HG02642 (cell line): ENCODE measurements at regions not wholly inside any gene's neighbourhood (a gene's known extent, or its start where the extent isn't known, plus 50 kb on each side); places are given as distances from the start of the nearest gene placed in this dataset.
"Not testable (repeated sequence)": the region's sequence is repeated elsewhere in the genome, so short reads cannot be mapped to it uniquely, and the experiment has no call there.

Experiments
- ATAC-seq: cut with Tn5 transposase; IDR thresholded peaks from one replicate; pipeline ENCODE4 v1.9.1; 2021; ENCODE audit warnings: mild to moderate bottlenecking; ENCODE audit not compliant: unreplicated experiment, poor library complexity

DNA sequence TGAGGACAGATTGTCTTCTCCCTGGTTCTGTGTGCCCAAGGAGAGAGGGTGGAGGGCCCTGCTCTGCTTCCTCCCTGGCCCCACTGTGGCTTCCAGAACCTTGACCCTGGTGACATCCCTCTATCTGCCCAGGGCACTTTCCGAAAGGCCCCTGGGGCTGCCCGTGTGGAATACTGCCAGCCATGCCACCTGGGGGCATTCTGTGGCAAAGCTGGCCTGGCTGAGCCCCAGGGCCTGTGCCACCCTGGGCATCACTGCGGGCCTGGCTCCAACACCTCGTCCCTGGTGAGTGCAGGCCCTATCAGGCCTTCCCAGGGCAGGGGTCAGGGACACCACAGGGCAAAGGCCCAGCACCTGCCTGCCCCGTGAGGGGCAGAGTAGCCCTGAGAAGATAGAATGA lies 123.7 kb upstream of the MTLN start:
- not testable (repeated sequence) for ATAC-seq

DNA sequence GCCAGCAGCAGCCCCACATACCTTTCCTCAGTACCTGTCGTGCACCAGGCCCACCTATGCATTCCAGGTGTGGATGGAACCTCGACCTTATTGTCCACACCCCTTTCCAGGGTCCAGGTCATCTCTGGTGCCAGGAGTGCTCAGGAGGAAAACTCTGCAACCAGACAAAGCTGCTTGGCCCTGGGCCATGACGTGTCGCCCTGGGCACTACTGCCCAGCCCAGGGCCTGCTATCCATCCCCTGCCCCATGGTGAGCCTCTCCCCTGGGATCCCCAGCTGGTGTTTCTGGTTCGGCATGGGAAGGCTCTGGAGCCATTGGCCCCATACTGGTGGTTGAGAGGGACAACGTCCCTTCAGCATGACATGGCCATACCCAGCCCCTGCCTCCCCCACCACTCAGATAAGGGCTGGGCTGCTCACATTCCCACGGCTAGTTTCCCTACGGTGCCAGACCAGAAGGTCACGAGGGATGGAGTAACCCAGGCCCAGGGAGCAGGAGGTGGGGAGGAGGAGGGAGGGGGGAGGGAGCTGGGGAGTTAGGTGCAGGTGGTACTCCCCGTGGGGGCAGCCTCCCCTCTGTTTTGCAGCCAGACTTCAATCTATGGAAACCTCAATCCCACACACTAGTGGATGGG lies 123.2 kb upstream of the MTLN start:
- not testable (repeated sequence) for ATAC-seq

DNA sequence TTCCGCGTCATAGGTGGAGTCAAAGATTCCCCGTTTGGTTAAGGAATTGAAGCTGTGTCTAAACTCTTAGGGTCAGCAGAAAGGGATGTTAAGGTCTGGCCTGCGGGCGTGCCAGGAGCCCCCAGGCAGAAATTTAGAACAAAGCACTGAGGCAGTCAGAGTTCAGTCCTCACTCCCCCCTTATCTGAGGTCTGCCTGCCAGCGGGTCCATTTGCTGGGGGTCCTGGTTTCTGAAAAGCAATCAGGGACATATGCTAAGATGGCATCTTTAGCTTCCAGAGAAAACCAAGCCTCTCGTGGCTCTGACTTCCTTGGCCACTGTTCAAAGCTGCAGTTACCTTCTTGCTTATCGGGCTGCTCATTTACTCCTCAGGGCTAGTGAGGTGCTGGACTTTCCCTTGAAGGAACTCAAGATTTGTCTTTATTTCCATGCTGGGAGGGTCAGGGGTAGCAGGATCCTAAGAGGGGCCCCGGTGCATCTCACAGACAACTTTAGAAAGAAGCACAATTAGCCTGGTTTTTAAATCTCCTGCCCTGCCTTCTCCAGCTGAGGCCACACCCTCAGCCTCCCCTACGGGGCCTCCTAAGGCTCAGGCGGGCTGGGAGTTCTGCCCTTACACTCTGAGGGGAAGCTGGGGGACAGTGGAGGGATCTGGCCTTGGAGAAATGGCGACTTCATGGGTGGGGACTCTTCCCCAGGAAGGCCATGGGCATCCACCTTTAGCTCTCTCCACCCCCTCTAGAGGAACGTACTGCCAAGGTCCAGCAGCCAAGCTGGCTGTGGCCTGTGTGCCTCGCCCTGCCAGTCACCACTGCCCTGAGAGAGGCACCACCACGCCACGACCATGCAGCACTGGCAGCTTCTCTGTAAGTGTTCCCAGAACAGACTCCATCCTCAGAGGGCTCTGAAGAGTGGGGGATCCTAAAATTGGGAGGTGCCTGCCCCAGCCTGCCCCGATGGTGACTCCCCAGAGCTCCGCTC lies 121.1 kb upstream of the MTLN start:
- not testable (repeated sequence) for ATAC-seq

DNA sequence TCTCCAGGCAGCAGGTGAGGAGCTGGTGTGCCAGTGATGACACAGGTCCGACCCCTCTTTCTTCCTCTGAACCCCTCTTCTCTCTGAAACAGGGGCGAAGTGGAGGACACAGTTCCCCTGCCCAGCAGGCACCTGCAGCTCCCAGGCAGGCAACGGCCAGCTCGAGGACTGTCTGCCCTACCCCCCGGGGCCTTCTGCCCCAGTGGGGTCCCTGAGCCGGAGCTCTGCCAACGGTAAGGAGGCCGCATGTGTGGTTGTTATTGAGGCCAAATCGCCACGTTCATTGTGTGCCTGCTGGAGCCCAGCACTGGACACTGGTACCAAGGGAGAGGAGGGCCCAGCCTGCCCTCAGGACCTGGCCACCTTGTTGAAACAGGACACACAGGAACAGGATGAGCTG lies 119.3 kb upstream of the MTLN start:
- not testable (repeated sequence) for ATAC-seq

DNA sequence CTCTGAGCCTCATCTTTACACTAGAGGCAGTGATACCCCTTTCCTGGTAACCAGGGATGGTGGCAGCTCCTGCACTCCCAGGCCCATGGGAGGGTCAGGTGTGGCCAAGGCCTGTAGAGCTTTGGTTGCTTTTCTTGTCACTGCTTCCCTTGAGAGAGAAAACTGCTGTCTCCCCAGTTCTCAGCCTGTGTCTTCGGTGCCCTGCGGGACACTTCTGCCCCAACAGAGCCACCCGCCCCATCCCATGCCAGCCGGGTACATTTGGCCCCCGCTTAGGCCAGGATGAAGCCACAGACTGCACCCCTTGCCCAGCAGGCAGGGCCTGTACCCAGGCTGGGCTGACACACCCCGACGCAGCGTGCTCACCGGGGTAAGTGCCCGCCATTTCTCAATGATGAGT lies 117.4 kb upstream of the MTLN start:
- ATAC-seq: not testable (repeated sequence)

DNA sequence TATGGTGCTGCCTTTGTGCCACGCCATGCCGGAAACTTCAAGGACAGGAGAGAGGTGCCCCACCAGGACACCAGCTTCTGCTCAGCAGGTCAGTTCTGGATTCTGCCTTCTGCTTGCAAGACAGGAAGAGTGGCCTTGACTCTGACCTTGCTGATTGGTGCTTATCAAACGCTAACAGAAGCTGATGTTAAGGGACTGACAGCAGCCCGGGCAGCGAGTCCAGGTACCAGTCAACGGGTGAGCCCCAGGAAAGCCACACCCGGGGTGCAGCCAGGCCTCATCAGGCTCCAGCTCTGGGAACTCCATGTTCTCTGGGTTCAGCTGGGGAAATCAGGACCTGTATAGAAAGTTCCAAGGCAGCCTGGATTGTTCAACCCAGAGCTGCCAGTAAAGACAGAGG lies 116.8 kb upstream of the MTLN start:
- not testable (repeated sequence) for ATAC-seq

DNA sequence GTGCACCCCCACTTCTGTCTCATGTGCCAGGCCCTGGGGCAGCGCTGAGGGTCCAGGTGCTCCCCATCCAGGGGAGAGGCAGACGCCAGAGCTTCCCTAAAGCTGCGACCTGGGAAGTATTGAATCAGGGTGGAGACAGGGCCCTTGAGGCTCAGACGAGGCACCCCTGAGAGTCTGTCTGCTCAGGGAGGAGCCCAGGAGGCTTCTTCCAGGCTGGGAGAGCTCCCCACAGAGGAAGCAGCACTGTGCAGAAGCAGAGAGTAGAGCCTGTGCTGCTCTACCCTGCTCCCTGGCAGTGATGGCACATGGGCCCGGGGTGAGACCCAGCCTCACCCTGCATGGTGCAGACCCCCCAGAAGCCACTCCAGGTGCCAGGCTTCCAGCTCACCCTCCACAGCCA lies 116.3 kb upstream of the MTLN start:
- not testable (repeated sequence) for ATAC-seq

DNA sequence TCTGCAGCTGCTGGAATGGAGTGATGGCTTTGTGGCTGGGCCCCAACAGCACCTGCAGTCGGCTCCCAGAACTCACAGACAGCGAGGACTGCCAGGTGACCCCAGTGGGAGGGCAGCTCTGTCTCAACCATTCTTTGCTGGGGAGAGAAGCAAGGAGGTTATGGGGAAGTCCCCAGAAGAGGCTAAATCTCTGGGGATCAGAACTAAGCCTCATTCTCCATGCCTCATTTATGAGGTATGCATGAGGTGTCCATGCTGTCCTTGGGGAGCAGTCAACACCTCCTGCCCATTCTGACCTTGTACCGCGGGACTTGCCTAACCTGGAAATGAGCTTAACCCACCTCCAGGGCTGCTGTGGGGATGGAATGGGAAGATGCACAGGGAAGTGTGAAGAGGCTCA lies 111.5 kb upstream of the MTLN start:
- ATAC-seq: not testable (repeated sequence)

DNA sequence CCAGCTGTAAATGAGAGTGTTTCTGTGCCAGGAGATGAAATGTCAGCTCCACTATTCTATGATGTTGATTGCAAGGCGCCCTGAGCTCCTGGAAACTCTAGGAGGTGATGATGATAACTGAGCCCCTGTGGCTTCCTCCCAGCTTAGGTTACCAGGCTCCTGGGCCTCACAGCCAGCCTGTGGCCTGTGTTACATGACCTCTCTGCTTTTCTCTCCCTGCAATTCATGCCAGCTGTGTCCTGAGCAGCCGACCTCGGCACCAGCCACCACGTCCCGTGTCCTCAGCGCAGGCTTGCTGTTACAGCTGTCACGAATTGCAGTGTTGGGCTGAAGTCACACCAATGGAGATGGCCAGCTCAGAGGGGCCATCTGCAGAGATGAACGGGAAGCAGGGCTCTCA lies 110.2 kb upstream of the MTLN start:
- not testable (repeated sequence) for ATAC-seq

DNA sequence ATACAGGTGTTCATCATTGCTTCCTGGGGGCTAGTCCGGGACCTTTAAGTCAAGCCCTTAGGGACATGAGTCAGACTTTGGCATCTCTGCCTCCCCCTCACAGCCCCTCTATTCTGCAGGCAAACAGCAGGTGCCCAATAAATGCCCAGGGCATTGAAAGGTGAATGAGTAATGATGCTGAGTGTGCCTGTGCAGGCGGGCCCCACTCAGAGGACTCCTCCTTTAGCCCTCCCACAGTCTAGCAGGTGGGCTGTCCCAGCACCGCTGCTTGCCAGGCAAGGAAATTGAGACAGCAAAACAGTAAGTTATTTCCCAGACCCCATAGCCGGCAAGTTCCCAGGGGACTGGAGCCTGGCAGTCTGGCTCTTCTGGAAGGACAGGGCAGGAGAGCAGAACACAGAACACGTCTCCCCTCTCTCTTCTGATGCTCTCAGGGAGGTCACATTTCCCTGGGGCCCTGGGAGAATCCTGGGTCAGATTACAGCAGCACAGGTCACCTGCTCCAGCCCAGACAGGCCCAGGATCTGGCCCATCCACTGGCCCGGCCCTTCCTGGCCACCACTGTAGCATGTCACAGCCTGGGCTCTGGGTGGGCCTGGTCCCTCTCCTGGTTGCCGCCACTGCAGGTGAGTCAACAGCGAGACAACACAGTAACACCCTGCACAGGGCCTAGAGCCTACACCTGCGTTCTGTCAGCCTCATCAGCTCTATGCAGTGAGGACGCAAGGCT lies 108.7 kb upstream of the MTLN start:
- ATAC-seq: not testable (repeated sequence)

DNA sequence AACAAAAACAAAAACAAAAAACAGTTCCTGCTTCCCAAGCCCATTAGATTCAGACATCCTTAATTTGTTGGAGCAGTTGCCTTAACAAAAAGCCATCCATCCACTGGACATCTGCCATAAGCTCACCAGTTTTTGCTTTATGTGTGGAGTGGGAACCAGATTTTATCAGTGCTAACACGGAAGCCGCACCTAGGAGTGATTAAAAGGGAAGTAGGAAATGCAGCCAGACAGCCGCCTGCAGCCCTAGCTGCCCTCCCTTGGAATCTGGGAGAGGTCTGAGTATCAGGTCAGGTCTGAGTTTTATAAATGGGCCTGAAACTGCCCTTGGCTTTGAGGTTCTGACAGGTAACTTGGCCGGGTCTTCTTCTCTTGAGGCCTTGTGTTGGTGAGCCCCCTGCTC lies 106.6 kb upstream of the MTLN start:
- ATAC-seq: not testable (repeated sequence)

DNA sequence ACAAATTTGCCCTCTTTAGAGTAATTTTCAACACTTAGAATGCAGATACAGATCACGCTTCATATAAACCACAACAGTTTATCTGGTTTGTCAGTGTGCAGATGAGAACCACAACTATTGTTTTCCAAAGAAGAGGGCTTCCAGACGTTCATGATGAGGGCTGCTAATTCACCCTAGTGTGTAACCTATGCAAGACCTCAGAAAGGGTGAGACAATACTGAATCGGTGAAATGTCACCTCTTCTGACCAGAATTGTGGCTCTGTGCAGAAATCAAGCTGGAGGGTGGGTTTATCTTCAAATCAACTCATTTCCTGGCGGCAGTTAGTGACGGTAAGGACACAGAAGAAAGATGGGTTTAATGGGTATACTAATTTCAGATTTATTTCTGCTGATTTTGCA lies 105.0 kb upstream of the MTLN start:
- not testable (repeated sequence) for ATAC-seq

DNA sequence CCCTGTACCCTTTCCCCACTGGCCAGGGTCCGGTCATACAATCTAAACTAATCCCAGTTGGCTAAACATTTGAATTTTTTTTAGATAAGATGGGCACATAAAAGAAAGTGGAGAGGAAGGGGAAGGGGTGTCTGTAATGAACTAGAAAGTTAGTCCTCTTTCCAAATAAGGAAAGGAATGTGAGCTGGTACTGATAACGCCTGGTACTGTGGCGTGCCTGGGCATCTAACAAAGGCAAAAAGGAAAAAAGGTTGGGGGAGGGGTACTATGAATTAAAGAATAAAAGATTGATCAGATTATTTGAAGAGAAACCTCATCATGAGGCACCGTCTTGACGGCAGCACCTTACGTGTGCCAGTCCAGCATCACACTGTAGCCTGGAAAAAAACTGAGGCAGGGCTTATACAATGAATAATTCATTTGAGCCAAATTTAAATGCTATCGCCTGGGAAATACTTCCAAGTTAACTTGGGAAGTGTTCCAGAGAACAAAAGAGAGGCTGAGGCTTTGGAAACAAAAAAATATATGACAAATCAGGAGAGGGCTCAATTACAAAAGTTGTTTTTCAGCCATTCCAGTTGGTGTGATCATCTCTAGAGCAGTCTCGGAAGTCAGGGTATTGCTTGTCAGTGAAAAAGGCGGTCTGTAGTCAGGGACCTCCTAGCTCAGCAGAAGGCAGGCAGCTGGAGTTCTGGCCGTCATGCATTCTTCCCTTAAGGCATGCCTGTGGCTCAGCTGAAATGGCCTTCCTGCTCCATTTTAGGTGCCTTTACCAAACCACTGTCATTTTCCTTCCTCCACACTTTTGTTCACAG lies 103.9 kb upstream of the MTLN start:
- not testable (repeated sequence) for ATAC-seq

DNA sequence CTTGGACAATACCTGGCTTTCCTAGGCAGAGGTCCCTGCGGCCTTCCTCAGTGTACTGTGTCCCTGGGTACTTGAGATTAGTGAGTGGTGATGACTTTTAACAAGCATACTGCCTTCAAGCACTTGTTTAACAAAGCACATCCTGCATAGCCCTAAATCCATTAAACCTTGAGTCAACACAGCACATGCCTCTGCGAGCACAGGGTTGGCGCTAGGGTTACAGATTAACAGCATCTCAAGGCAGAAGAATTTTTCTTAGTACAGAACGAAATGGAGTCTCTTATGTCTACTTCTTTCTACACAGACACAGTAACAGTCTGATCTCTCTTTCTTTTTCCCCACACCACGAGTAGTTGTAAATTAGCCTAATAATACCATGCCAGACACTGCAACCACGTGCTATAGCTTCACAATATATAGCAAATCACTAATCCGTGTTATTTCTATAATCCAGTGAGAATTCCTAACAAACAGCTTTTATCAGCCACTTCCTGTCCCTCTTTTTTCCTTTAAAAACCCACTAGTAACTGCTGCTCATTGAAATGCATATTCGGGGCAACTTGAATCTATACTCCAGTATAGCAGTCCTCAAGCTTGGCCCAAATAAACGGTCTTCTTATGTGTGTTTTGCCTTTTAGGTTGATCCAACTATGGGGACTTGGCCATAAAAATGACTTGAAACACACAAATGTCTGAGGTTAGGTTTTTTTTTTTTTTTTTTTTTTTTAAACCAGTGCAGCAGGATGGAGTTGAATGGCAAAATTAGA lies 102.9 kb upstream of the MTLN start:
- ATAC-seq: not testable (repeated sequence)

DNA sequence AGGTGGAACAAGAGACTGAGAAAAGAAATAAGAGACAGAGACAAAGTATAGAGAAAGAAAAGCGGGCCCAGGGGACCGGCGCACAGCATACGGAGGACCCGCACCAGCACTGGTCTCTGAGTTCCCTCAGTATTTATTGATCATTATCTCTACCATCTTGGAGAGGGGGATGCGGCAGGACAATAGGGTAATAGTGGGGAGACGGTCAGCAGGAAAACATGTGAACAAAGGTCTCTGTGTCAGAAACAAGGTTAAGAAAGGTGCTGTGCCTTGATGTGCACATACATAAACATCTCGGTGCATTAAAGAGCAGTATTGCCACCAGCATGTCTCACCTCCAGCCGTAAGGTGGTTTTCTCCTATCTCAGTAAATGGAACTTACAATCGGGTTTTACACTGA lies 102.1 kb upstream of the MTLN start:
- ATAC-seq: not testable (repeated sequence)

DNA sequence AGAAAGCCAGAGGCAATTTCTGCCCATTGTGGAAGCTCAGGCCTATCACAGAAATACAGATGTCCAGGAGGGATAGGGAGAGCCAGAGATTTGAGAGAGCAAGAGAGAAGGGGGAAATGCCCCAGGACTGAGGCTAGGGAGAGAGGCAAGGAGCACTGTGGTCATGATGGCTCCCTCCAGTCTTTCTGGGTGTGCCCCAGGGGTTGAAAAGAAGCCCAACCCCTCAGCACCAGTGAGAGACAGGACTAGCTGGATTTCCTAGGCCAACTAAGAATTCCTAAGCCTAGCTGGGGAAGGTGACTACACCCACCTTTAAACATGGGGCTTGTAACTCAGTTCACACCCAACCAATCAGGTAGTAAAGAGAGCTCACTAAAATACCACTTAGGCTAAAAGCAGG lies 100.7 kb upstream of the MTLN start:
- not testable (repeated sequence) for ATAC-seq

DNA sequence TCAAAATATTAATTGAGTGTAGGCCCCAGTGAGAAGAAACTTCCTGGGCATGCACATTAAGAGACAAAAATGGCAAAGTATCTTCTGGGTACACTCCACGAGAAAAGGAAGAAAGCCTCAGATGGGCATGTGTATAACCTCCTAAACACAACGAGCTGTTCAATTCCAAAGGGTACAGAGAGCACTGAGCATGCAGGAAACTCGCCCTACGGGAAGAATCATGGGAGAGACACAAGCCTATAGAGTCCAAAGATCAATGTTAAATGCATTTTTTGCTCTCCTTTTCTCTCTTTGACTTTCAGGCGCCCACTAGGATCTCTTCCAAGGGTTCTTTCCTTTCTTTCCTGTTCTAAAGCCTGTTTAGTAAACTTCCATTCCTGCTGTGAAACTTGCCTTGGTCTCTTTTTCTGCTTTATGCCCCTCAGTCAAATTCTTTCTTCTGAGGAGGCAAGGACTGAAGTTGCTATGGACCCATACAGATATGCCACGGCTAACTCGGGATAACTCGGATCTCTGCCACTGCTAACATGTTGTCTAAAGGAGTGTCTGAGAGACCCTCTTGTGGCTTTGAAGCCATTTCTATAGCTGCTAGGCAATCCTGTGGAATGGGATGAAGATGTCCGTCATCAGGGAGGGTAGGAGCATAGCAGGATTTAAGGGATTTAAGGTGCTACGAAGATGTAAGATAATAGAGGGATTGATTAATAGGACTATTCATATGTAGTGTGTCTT lies 99.5 kb upstream of the MTLN start:
- ATAC-seq: not testable (repeated sequence)

DNA sequence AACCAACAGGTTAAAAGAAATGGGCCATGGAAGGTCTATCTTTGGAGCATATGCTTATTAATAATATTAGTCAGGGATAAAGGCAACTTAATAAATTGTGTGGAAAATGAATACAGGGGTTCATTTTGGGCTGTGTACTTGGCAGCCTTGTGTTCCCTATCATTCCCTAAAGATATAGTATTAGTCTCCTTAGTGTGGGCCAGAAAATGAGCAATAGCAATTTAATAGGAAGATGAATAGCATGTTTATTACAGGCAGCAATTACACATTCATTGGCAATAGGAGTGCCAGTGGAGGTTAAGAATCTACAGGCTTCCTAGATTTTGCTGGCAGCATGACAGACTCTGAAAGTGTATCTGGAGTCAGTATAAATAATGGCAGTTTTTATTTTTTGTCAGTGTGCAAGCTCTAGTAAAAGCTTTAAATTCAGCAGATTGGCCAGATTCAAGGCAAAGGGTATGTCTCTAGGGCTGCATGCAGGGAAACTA lies 98.7 kb upstream of the MTLN start:
- not testable (repeated sequence) for ATAC-seq
